Dendritic cell treated with granulocyte-macrophage colony-stimulating factor and Interleukin-4, amounts not matched to agents 40 ng/mL and 50 ng/mL, for 4 days (primary cell): ENCODE measurements at regions not wholly inside any gene's neighbourhood (a gene's known extent, or its start where the extent isn't known, plus 50 kb on each side); places are given as distances from the start of the nearest gene placed in this dataset.

ENCODE experiments used
- H3K27ac Mint-ChIP-seq: one replicate; pipeline ENCODE4 v1.8.0; 2022; ENCODE audit warnings: mild to moderate bottlenecking, mixed read lengths
- H3K27me3 Mint-ChIP-seq: one replicate; pipeline ENCODE4 v1.8.0; 2022; ENCODE audit warnings: mild to moderate bottlenecking, mixed read lengths
- H3K36me3 Mint-ChIP-seq: one replicate; pipeline ENCODE4 v1.8.0; 2022; ENCODE audit warnings: low read depth, mixed read lengths
- H3K4me1 Mint-ChIP-seq: one replicate; pipeline ENCODE4 v1.8.0; 2022; ENCODE audit warnings: low read depth, mixed read lengths
- H3K4me3 Mint-ChIP-seq: one replicate; pipeline ENCODE4 v1.8.0; 2022; ENCODE audit warnings: mild to moderate bottlenecking, moderate library complexity, mixed read lengths
- H3K9me3 Mint-ChIP-seq: one replicate; pipeline ENCODE4 v1.8.0; 2022; ENCODE audit warnings: mixed read lengths
- intact Hi-C: fragments of 100-400 bp; cut with micrococcal nuclease; formaldehyde crosslinking; loops from one replicate; pipeline ENCODE4 v1.15.0; 2022

- Mint-ChIP-seq H3K9me3 (peaks cover 15% of the 10 kb centered on the region), H3K36me3 (no peaks in the 10 kb centered on the region), H3K27me3 (no peaks in the 10 kb centered on the region), H3K27ac (no peak overlapping the region), H3K4me1 (no peaks in the 10 kb centered on the region), H3K4me3 (no peak overlapping the region)
- intact Hi-C loops, result no loop called here
Measured at GRCh38 chrY:12615733-12616446, 85.1 kb upstream of the USP9Y start.

- Mint-ChIP-seq H3K4me1 (no peaks in the 10 kb centered on the region), H3K27ac (no peak overlapping the region)
Measured at GRCh38 chrY:12621454-12622081, 79.5 kb upstream of the USP9Y start.

DNA sequence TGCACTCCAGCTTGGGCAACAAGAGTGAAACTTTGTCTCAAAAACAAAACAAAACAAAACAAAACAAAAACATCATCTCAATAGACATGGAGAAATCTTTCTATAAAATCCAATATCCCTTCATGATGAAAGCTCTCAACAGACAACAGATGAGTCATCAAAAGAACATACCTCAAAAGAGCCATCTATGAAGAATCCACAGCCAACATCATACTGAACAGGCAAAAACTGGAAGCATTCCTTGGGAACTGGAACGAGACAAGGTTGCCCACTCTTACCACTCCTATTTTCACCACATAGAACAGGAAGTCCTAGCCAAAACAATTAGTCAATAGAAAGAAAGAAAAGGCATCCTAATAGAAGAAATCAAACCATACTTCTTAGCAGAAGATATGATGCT is 77.8 kb upstream of the USP9Y start:
- intact Hi-C loops, result no loop called here
- Mint-ChIP-seq H3K27me3 (no peaks in the 10 kb centered on the region), H3K4me3 (no peak overlapping the region), H3K27ac (no peak overlapping the region), H3K4me1 (no peaks in the 10 kb centered on the region), H3K9me3 (no peaks in the 10 kb centered on the region), H3K36me3 (no peaks in the 10 kb centered on the region)

More at GRCh38 chrY:12621454-12622081, 79.5 kb upstream of the USP9Y start:
- Mint-ChIP-seq H3K4me3 (no peak overlapping the region), H3K9me3 (no peaks in the 10 kb centered on the region), H3K27me3 (no peaks in the 10 kb centered on the region), H3K36me3 (no peaks in the 10 kb centered on the region)
- intact Hi-C loops, result no loop called here

DNA sequence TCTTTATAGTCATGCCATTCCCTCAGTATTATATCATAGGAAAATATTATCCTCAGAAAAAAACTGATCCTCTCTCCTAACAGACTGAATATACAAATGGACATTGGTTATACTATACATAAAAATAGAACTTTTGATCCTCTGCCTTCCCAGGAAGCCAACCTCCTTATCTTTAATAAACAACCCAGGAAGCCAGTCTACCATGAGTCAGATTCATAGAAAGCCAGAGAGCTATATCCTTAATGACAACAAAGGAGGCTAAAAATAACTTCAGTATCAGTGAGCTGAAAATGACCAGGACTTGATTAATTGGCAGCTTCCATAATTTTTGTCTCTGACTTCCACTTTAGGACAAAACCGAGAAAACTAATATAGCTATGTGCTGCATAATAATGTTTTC is 58.0 kb upstream of the USP9Y start:
- Mint-ChIP-seq H3K36me3 (no peaks in the 10 kb centered on the region), H3K27me3 (peaks cover 2% of the 10 kb centered on the region), H3K9me3 (no peaks in the 10 kb centered on the region), H3K4me1 (no peaks in the 10 kb centered on the region), H3K4me3 (no peak overlapping the region), H3K27ac (no peak overlapping the region)
- intact Hi-C loops, result no loop called here

DNA sequence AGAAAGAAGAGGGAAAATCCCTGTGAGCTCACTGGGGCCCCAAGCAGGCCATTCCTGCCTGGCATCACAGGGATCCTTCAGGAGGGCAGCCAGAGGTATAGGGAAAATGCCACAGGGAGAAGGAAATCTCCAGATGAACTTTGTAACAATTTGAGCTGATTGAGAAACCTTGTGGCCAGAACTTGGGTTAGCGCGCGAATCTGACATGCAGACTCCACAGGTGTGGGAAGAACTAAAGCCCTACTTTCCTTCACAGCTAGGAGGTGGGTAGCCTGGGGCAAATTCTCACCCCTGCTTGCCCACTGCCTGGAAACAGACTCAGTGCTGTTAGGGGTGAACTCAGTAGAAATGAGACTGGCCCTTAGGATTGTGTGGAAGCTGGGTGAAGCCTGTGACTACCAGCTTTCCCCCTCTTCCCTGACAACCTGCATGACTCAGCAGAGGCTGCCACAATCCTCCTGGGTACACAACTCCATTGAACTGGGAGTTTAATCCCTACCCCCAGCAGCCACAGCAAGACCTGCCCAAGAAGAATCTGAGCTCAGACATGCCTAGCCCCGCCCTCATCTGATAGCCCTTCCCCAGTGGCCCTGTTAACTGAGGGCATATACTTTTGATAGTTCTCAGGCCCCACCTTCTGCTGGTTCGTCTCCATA is 57.2 kb upstream of the USP9Y start:
- no peaks in the 10 kb centered on the region for H3K4me1 Mint-ChIP-seq
- H3K36me3 Mint-ChIP-seq, result no peaks in the 10 kb centered on the region
- H3K4me3 Mint-ChIP-seq, result no peak overlapping the region
- no peak overlapping the region for H3K27ac Mint-ChIP-seq
- intact Hi-C loops, result no loop called here
- H3K9me3 Mint-ChIP-seq, result no peaks in the 10 kb centered on the region
- peaks cover 2% of the 10 kb centered on the region for H3K27me3 Mint-ChIP-seq

DNA sequence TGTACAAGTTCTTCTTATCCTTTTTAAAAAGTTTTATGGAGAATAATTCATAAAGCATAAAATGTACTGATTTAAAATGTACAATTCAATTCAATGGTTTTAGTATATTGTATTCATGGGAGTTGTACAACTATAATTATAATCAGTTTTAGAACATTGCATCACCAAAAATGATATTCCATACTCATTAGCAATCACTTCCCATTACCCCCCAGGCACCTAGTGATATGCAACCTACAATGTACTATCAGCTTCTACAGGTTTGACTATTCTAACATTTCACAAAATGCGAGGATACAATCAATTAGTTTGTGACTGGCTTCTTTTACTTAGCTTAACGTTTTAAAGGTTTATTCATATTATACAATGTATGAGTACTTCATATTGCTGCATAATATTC is 49.9 kb upstream of the USP9Y start:
- Mint-ChIP-seq H3K27ac (no peak overlapping the region), H3K9me3 (no peaks in the 10 kb centered on the region), H3K4me1 (no peaks in the 10 kb centered on the region), H3K36me3 (no peaks in the 10 kb centered on the region), H3K27me3 (no peaks in the 10 kb centered on the region), H3K4me3 (no peak overlapping the region)
- intact Hi-C loops, result no loop called here
